HCT116 (cell line): ENCODE measurements at regions not wholly inside any gene's neighbourhood (a gene's known extent, or its start where the extent isn't known, plus 50 kb on each side); places are given as distances from the start of the nearest gene placed in this dataset.

Experiments used
- CTCF ChIP-seq, 3 experiments: fragments of 200-600 bp in 1 of 3; sonication (generic) in 1 of 3; IDR thresholded peaks in 2 of 3; conservative IDR thresholded peaks in 1 of 3; 2 replicates each; pipeline ENCODE4 v1.5.1; 2012 to 2017; ENCODE audit warnings: low read depth in 2 of 3, low read length in 2 of 3, antibody characterized with exemption in 1 of 3, borderline replicate concordance in 1 of 3, control low read depth in 1 of 3, mild to moderate bottlenecking in 1 of 3, mixed read lengths in 1 of 3, mixed run types in 1 of 3, moderate library complexity in 1 of 3; ENCODE audit not compliant: insufficient read depth in 1 of 3
- MAX ChIP-seq: IDR thresholded peaks from 2 replicates; pipeline ENCODE4 v1.6.1; 2012
- POLR2A ChIP-seq: IDR thresholded peaks from 2 replicates; pipeline ENCODE4 v1.7.0; 2011; ENCODE audit warnings: borderline replicate concordance; ENCODE audit not compliant: insufficient read depth, insufficient read length; ENCODE audit errors: extremely low read depth
- POLR2AphosphoS5 ChIP-seq: IDR thresholded peaks from 2 replicates; pipeline ENCODE4 v1.6.1; 2011; ENCODE audit warnings: mild to moderate bottlenecking, low read depth, low read length, moderate library complexity
- SRF ChIP-seq: IDR thresholded peaks from 2 replicates; pipeline ENCODE4 v1.6.1; 2012; ENCODE audit warnings: low read depth
- TF ChIP-seq, protein P1 (sequence below): IDR thresholded peaks from 2 replicates; pipeline ENCODE4 v1.6.1; 2012; ENCODE audit warnings: low read depth

GRCh38 chr6:154901876-154902552, 93.1 kb upstream of the TIAM2 start:
- TF ChIP-seq CTCF (IDR thresholded peaks at IDR 0.05 in 2 of 3, conservative IDR thresholded peaks at IDR 0.05 in 1 of 3; ENCODE audit: borderline replicate concordance in 1 of 3, insufficient read depth in 1 of 3, low read depth in 2 of 3, low read length in 2 of 3) (no peak), MAX (no peak), POLR2AphosphoS5 (no peak), SRF (no peak), POLR2A (no peak)
- TF ChIP-seq, protein P1, sequence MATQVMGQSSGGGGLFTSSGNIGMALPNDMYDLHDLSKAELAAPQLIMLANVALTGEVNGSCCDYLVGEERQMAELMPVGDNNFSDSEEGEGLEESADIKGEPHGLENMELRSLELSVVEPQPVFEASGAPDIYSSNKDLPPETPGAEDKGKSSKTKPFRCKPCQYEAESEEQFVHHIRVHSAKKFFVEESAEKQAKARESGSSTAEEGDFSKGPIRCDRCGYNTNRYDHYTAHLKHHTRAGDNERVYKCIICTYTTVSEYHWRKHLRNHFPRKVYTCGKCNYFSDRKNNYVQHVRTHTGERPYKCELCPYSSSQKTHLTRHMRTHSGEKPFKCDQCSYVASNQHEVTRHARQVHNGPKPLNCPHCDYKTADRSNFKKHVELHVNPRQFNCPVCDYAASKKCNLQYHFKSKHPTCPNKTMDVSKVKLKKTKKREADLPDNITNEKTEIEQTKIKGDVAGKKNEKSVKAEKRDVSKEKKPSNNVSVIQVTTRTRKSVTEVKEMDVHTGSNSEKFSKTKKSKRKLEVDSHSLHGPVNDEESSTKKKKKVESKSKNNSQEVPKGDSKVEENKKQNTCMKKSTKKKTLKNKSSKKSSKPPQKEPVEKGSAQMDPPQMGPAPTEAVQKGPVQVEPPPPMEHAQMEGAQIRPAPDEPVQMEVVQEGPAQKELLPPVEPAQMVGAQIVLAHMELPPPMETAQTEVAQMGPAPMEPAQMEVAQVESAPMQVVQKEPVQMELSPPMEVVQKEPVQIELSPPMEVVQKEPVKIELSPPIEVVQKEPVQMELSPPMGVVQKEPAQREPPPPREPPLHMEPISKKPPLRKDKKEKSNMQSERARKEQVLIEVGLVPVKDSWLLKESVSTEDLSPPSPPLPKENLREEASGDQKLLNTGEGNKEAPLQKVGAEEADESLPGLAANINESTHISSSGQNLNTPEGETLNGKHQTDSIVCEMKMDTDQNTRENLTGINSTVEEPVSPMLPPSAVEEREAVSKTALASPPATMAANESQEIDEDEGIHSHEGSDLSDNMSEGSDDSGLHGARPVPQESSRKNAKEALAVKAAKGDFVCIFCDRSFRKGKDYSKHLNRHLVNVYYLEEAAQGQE = no peak
